ENCODE measurements at regions not wholly inside any gene's neighbourhood (a gene's known extent, or its start where the extent isn't known, plus 50 kb on each side); places are given as distances from the start of the nearest gene placed in this dataset.

DNA sequence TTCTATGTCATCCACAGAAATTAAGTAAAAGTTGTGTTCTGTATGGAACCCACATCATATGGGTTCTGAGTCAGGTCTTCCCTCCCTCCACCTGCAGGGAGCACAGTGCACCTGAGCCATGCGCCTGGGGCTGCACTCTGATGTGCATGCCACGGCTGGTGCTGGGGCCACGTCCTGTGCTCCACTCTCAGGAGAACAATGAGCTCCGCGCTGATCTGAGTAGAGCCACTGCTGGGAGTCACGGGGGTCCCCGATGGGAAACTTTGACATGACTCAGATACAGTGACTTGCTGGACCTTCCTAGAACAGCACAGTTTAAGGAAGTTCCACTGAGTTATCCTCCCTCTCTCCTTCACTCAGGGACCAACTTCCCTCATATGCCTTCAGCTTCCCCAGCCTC lies 683.4 kb downstream of the TMEM121 start:
- Histone ChIP-seq H3K9ac (ENCODE audit: low read length) (no peak overlapping the region), H3K4me1 (ENCODE audit: control insufficient read depth, insufficient read depth, low read length) (no peaks in the 10 kb centered on the region), H3K27me3 (ENCODE audit: control insufficient read depth, insufficient read depth, low read length) (peaks cover 49% of the 10 kb centered on the region; the same call in 1 of the 2 replicates), H3K36me3 (ENCODE audit: control insufficient read depth, insufficient read depth, low read length) (no peaks in the 10 kb centered on the region), H3K4me3 (ENCODE audit: low read depth, low read length) (no peak overlapping the region), H3K27ac (ENCODE audit: low read depth, low read length) (no peak overlapping the region), H3K9me3 (ENCODE audit: control insufficient read depth, insufficient read depth, low read depth, low read length) (peaks cover 79% of the 10 kb centered on the region; the same call in 1 of the 2 replicates)

DNA sequence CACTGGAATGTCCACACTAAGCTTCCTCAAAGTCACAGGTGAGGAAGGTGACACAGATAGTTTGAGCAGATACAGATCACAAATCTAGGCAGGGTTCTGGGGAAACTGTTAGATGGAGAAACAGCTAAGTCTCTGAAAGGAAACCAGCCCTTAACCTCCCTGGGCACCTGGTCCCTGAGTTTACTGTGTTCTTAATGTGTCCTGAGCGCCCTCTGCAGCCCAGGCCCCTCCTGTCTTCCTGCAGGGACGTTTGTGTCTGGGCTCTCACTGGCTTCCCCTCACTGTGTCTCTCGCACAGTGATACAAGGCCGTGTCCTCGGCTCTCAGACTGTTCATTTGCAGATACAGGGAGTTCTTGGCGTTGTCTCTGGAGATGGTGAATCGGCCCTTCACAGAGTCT lies 684.3 kb downstream of the TMEM121 start:
- peaks cover 40% of the 10 kb centered on the region; the same call in 1 of the 2 replicates for H3K27me3 ChIP-seq (ENCODE audit: control insufficient read depth, insufficient read depth, low read length)
- no peaks in the 10 kb centered on the region for H3K4me1 ChIP-seq (ENCODE audit: control insufficient read depth, insufficient read depth, low read length)
- peaks cover 78% of the 10 kb centered on the region; the same call in 1 of the 2 replicates for H3K9me3 ChIP-seq (ENCODE audit: control insufficient read depth, insufficient read depth, low read depth, low read length)
- H3K4me3 ChIP-seq (ENCODE audit: low read depth, low read length), result no peak overlapping the region
- H3K27ac ChIP-seq (ENCODE audit: low read depth, low read length), result no peak overlapping the region
- H3K36me3 ChIP-seq (ENCODE audit: control insufficient read depth, insufficient read depth, low read length), result no peaks in the 10 kb centered on the region
- no peak overlapping the region for H3K9ac ChIP-seq (ENCODE audit: low read length)

- H3K36me3 ChIP-seq (ENCODE audit: control insufficient read depth, insufficient read depth, low read length), result no peaks in the 10 kb centered on the region
- H3K27ac ChIP-seq (ENCODE audit: low read depth, low read length), result no peak overlapping the region
- no peak overlapping the region for H3K4me3 ChIP-seq (ENCODE audit: low read depth, low read length)
- peaks cover 39% of the 10 kb centered on the region; the same call in 1 of the 2 replicates for H3K27me3 ChIP-seq (ENCODE audit: control insufficient read depth, insufficient read depth, low read length)
- H3K9me3 ChIP-seq (ENCODE audit: control insufficient read depth, insufficient read depth, low read depth, low read length), result peaks cover 74% of the 10 kb centered on the region; the same call in 1 of the 2 replicates
- H3K4me1 ChIP-seq (ENCODE audit: control insufficient read depth, insufficient read depth, low read length), result no peaks in the 10 kb centered on the region
- no peak overlapping the region for H3K9ac ChIP-seq (ENCODE audit: low read length)
Measured at GRCh38 chr14:106211334-106211900, 685.0 kb downstream of the TMEM121 start.

GRCh38 chr14:106215229-106215628 lies 688.8 kb downstream of the TMEM121 start:
- H3K27me3 ChIP-seq (ENCODE audit: control insufficient read depth, insufficient read depth, low read length), result peaks cover 17% of the 10 kb centered on the region; the same call in 1 of the 2 replicates
- H3K9ac ChIP-seq (ENCODE audit: low read length), result no peak overlapping the region
- no peak overlapping the region for H3K4me3 ChIP-seq (ENCODE audit: low read depth, low read length)
- no peak overlapping the region for H3K27ac ChIP-seq (ENCODE audit: low read depth, low read length)
- peaks cover 64% of the 10 kb centered on the region; the same call in 1 of the 2 replicates for H3K9me3 ChIP-seq (ENCODE audit: control insufficient read depth, insufficient read depth, low read depth, low read length)
- H3K36me3 ChIP-seq (ENCODE audit: control insufficient read depth, insufficient read depth, low read length), result no peaks in the 10 kb centered on the region
- no peaks in the 10 kb centered on the region for H3K4me1 ChIP-seq (ENCODE audit: control insufficient read depth, insufficient read depth, low read length)

GRCh38 chr14:106216679-106217078 lies 690.3 kb downstream of the TMEM121 start:
- H3K9ac ChIP-seq (ENCODE audit: low read length), result no peak overlapping the region
- no peak overlapping the region for H3K27ac ChIP-seq (ENCODE audit: low read depth, low read length)
- H3K36me3 ChIP-seq (ENCODE audit: control insufficient read depth, insufficient read depth, low read length), result no peaks in the 10 kb centered on the region
- peaks cover 55% of the 10 kb centered on the region; the same call in 1 of the 2 replicates for H3K9me3 ChIP-seq (ENCODE audit: control insufficient read depth, insufficient read depth, low read depth, low read length)
- peaks cover 14% of the 10 kb centered on the region; the same call in 1 of the 2 replicates for H3K27me3 ChIP-seq (ENCODE audit: control insufficient read depth, insufficient read depth, low read length)
- H3K4me1 ChIP-seq (ENCODE audit: control insufficient read depth, insufficient read depth, low read length), result no peaks in the 10 kb centered on the region
- H3K4me3 ChIP-seq (ENCODE audit: low read depth, low read length), result no peak overlapping the region

DNA sequence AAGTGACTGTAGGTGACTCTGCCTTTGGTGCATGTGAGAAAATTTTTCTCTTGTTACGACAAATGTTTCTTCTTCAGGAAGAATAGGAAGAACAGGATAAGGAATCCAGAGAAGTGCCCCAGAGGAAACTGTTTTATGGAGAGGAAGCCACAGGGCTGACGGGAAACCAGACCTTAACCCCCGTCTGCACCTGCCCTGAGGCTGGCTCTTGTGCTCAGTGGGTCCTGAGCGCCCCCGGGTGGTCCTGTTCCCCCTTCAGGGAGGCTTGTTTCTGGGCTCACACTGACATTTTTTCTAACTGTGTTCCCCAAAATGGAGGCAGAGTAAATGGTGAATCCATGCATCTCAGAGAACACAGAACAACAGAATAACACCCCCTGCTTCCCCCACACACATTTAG lies 691.8 kb downstream of the TMEM121 start:
- Histone ChIP-seq H3K9ac (ENCODE audit: low read length) (no peak overlapping the region), H3K4me3 (ENCODE audit: low read depth, low read length) (no peak overlapping the region), H3K4me1 (ENCODE audit: control insufficient read depth, insufficient read depth, low read length) (no peaks in the 10 kb centered on the region), H3K36me3 (ENCODE audit: control insufficient read depth, insufficient read depth, low read length) (no peaks in the 10 kb centered on the region), H3K9me3 (ENCODE audit: control insufficient read depth, insufficient read depth, low read depth, low read length) (peaks cover 53% of the 10 kb centered on the region; the same call in 1 of the 2 replicates), H3K27ac (ENCODE audit: low read depth, low read length) (no peak overlapping the region), H3K27me3 (ENCODE audit: control insufficient read depth, insufficient read depth, low read length) (peaks cover 8% of the 10 kb centered on the region; the same call in 1 of the 2 replicates)

- H3K27ac ChIP-seq (ENCODE audit: low read depth, low read length), result no peak overlapping the region
- H3K4me1 ChIP-seq (ENCODE audit: control insufficient read depth, insufficient read depth, low read length), result no peaks in the 10 kb centered on the region
- peaks cover 52% of the 10 kb centered on the region; the same call in 1 of the 2 replicates for H3K9me3 ChIP-seq (ENCODE audit: control insufficient read depth, insufficient read depth, low read depth, low read length)
- no peaks in the 10 kb centered on the region for H3K36me3 ChIP-seq (ENCODE audit: control insufficient read depth, insufficient read depth, low read length)
- H3K9ac ChIP-seq (ENCODE audit: low read length), result no peak overlapping the region
- no peak overlapping the region for H3K4me3 ChIP-seq (ENCODE audit: low read depth, low read length)
- peaks cover 10% of the 10 kb centered on the region; the same call in 1 of the 2 replicates for H3K27me3 ChIP-seq (ENCODE audit: control insufficient read depth, insufficient read depth, low read length)
Measured at GRCh38 chr14:106222311-106222710, 695.9 kb downstream of the TMEM121 start.

DNA sequence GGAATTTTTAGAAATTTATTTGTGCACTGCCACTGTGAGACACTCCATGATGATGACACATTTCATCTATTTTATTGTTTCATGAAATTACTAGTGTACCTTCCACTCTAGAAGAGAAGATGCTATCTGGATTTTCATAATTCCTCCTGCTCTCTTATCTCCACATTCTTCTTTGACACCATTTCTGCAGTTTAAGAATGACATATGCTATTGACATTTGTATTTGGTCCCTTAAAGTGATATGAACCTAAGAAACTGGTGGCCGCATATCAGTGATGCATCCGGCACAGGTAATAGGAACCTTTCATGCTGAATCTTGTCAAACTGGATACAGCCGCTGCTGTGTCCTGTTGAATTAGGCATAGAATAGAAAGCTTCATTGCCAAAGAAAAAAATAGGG lies 696.3 kb downstream of the TMEM121 start:
- Histone ChIP-seq H3K4me1 (ENCODE audit: control insufficient read depth, insufficient read depth, low read length) (no peaks in the 10 kb centered on the region), H3K9ac (ENCODE audit: low read length) (no peak overlapping the region), H3K27ac (ENCODE audit: low read depth, low read length) (no peak overlapping the region), H3K4me3 (ENCODE audit: low read depth, low read length) (no peak overlapping the region), H3K27me3 (ENCODE audit: control insufficient read depth, insufficient read depth, low read length) (peaks cover 8% of the 10 kb centered on the region; the same call in 1 of the 2 replicates), H3K9me3 (ENCODE audit: control insufficient read depth, insufficient read depth, low read depth, low read length) (peaks cover 48% of the 10 kb centered on the region; the same call in 1 of the 2 replicates), H3K36me3 (ENCODE audit: control insufficient read depth, insufficient read depth, low read length) (no peaks in the 10 kb centered on the region)

DNA sequence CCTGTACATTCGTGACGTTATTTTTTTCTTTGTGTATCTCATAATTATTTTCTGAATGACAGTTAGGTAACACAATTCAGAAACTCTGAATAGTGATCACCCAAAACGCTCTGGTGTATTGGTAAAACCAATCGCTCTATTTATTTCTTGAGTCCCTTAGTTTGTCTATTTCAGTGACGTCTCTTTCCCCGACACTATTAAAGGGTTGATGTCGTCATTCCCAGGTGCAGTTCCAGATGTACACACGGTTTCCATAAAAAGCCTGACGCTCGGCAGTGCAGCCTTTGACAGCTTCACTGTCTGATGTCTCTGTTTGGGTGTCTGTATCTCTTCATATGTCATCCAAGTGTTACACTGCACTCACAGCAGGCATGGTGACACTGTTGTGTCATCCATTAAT lies 701.4 kb downstream of the TMEM121 start:
- Histone ChIP-seq H3K4me1 (ENCODE audit: control insufficient read depth, insufficient read depth, low read length) (no peaks in the 10 kb centered on the region), H3K4me3 (ENCODE audit: low read depth, low read length) (no peak overlapping the region), H3K27me3 (ENCODE audit: control insufficient read depth, insufficient read depth, low read length) (peaks cover 7% of the 10 kb centered on the region; the same call in 1 of the 2 replicates), H3K9me3 (ENCODE audit: control insufficient read depth, insufficient read depth, low read depth, low read length) (peaks cover 59% of the 10 kb centered on the region; the same call in 1 of the 2 replicates), H3K9ac (ENCODE audit: low read length) (no peak overlapping the region), H3K36me3 (ENCODE audit: control insufficient read depth, insufficient read depth, low read length) (no peaks in the 10 kb centered on the region), H3K27ac (ENCODE audit: low read depth, low read length) (no peak overlapping the region)

- peaks cover 7% of the 10 kb centered on the region; the same call in 1 of the 2 replicates for H3K27me3 ChIP-seq (ENCODE audit: control insufficient read depth, insufficient read depth, low read length)
- H3K27ac ChIP-seq (ENCODE audit: low read depth, low read length), result no peak overlapping the region
- no peak overlapping the region for H3K9ac ChIP-seq (ENCODE audit: low read length)
- H3K4me3 ChIP-seq (ENCODE audit: low read depth, low read length), result no peak overlapping the region
- H3K36me3 ChIP-seq (ENCODE audit: control insufficient read depth, insufficient read depth, low read length), result no peaks in the 10 kb centered on the region
- H3K9me3 ChIP-seq (ENCODE audit: control insufficient read depth, insufficient read depth, low read depth, low read length), result peaks cover 62% of the 10 kb centered on the region; the same call in 1 of the 2 replicates
- H3K4me1 ChIP-seq (ENCODE audit: control insufficient read depth, insufficient read depth, low read length), result no peaks in the 10 kb centered on the region
Measured at GRCh38 chr14:106228541-106229158, 702.3 kb downstream of the TMEM121 start.

DNA sequence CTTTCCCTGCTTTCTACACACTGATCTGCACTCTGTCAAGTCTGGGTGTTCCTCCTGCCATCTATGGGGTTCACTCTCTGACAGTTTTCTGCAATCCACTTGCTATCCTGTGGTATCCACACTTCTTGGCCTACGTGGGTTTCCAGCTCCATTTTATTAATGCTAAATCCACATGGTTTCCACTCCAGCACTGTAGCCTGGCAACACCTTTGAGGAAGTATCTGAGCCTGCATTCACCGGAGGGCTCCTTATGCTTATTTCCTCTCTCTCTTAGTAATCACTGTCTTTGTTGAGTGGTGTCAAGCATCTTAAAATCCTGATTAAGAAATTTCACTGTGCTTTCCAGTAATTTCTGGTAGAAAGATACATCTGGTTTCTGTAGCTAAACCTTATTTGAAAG lies 703.7 kb downstream of the TMEM121 start:
- H3K27me3 ChIP-seq (ENCODE audit: control insufficient read depth, insufficient read depth, low read length), result peaks cover 5% of the 10 kb centered on the region; the same call in 1 of the 2 replicates
- no peaks in the 10 kb centered on the region for H3K36me3 ChIP-seq (ENCODE audit: control insufficient read depth, insufficient read depth, low read length)
- no peak overlapping the region for H3K4me3 ChIP-seq (ENCODE audit: low read depth, low read length)
- no peak overlapping the region for H3K27ac ChIP-seq (ENCODE audit: low read depth, low read length)
- no peak overlapping the region for H3K9ac ChIP-seq (ENCODE audit: low read length)
- H3K9me3 ChIP-seq (ENCODE audit: control insufficient read depth, insufficient read depth, low read depth, low read length), result peaks cover 57% of the 10 kb centered on the region; the same call in 1 of the 2 replicates
- no peaks in the 10 kb centered on the region for H3K4me1 ChIP-seq (ENCODE audit: control insufficient read depth, insufficient read depth, low read length)

All from HUES6 (cell line).